GM19328 (cell line): ENCODE measurements at regions not wholly inside any gene's neighbourhood (a gene's known extent, or its start where the extent isn't known, plus 50 kb on each side); places are given as distances from the start of the nearest gene placed in this dataset.

Source experiments
- ATAC-seq: cut with Tn5 transposase; IDR thresholded peaks from one replicate; pipeline ENCODE4 v1.9.1; 2021; ENCODE audit warnings: mild to moderate bottlenecking, moderate library complexity; ENCODE audit not compliant: unreplicated experiment

GRCh38 chr6:51513891-51514747, 573.3 kb downstream of the PKHD1 start:
- no peak for ATAC-seq

- ATAC-seq: no peak
Measured at GRCh38 chr6:51514748-51515402, 572.5 kb downstream of the PKHD1 start.

- ATAC-seq: no peak
Measured at GRCh38 chr6:51526049-51526448, 561.4 kb downstream of the PKHD1 start.

GRCh38 chr6:51526922-51527321, 560.5 kb downstream of the PKHD1 start:
- no peak for ATAC-seq

- ATAC-seq: no peak
Measured at GRCh38 chr6:51528556-51528955, 558.9 kb downstream of the PKHD1 start.

- no peak for ATAC-seq
Measured at GRCh38 chr6:51529240-51529639, 558.2 kb downstream of the PKHD1 start.

- no peak for ATAC-seq
Measured at GRCh38 chr6:51531623-51532022, 555.8 kb downstream of the PKHD1 start.

GRCh38 chr6:51533962-51534361, 553.5 kb downstream of the PKHD1 start:
- ATAC-seq: no peak

GRCh38 chr6:51535327-51535726, 552.1 kb downstream of the PKHD1 start:
- no peak for ATAC-seq

GRCh38 chr6:51536728-51537127, 550.7 kb downstream of the PKHD1 start:
- no peak for ATAC-seq

GRCh38 chr6:51541847-51542246, 545.6 kb downstream of the PKHD1 start:
- no peak for ATAC-seq

- no peak for ATAC-seq
Measured at GRCh38 chr6:51542475-51542874, 544.9 kb downstream of the PKHD1 start.

- no peak for ATAC-seq
Measured at GRCh38 chr6:51550243-51550642, 537.2 kb downstream of the PKHD1 start.

- ATAC-seq: no peak
Measured at GRCh38 chr6:51552435-51552834, 535.0 kb downstream of the PKHD1 start.

GRCh38 chr6:51553246-51554015, 534.0 kb downstream of the PKHD1 start:
- ATAC-seq: no peak

GRCh38 chr6:51554029-51554428, 533.4 kb downstream of the PKHD1 start:
- ATAC-seq: no peak

- no peak for ATAC-seq
Measured at GRCh38 chr6:51559059-51559458, 528.4 kb downstream of the PKHD1 start.

- peak; percentile 84 for ATAC-seq
Measured at GRCh38 chr6:51562198-51562597, 525.2 kb downstream of the PKHD1 start.
